Smooth muscle cell (in vitro differentiated cells): ENCODE measurements at regions not wholly inside any gene's neighbourhood (a gene's known extent, or its start where the extent isn't known, plus 50 kb on each side); places are given as distances from the start of the nearest gene placed in this dataset.
A peak's percentile ranks its signal among the peaks of the same experiment; 100 is the strongest.

ENCODE experiments used
- DNase-seq: peaks from one replicate; lab custom pipeline; 2025; ENCODE audit not compliant: unreplicated experiment; lab: John Stamatoyannopoulos, UW
- H2AFZ ChIP-seq: fragments of 200-600 bp; sonication (generic); 2 replicates; pipeline ENCODE4 v1.6.0; 2016; ENCODE audit warnings: antibody characterized with exemption, low read depth, mild to moderate bottlenecking
- H3F3A ChIP-seq: fragments of 200-600 bp; sonication (generic); 2 replicates; pipeline ENCODE4 v1.6.0; 2017; ENCODE audit warnings: antibody characterized with exemption, low read depth
- H3K27ac ChIP-seq: fragments of 200-600 bp; sonication (generic); 2 replicates; pipeline ENCODE4 v1.5.1; 2016; ENCODE audit warnings: low read depth, mild to moderate bottlenecking
- H3K27me3 ChIP-seq: fragments of 200-600 bp; sonication (generic); 2 replicates; pipeline ENCODE4 v1.6.1; 2016; ENCODE audit warnings: low read depth, mild to moderate bottlenecking
- H3K36me3 ChIP-seq: fragments of 200-600 bp; sonication (generic); 2 replicates; pipeline ENCODE4 v1.5.1; 2016; ENCODE audit warnings: low read depth
- H3K4me1 ChIP-seq: fragments of 200-600 bp; sonication (generic); 2 replicates; pipeline ENCODE4 v1.5.1; 2016; ENCODE audit warnings: low read depth
- H3K4me2 ChIP-seq: fragments of 200-600 bp; sonication (generic); 2 replicates; pipeline ENCODE4 v1.6.0; 2016; ENCODE audit warnings: mild to moderate bottlenecking
- H3K4me3 ChIP-seq: fragments of 200-600 bp; sonication (generic); 2 replicates; pipeline ENCODE4 v1.5.1; 2016; ENCODE audit warnings: mild to moderate bottlenecking
- H3K79me2 ChIP-seq: fragments of 200-600 bp; sonication (generic); 2 replicates; pipeline ENCODE4 v1.6.0; 2016; ENCODE audit warnings: low read depth, mild to moderate bottlenecking
- H3K9ac ChIP-seq: fragments of 200-600 bp; sonication (generic); 2 replicates; pipeline ENCODE4 v1.6.0; 2016; ENCODE audit warnings: low read depth
- H3K9me3 ChIP-seq: fragments of 200-600 bp; sonication (generic); replicated peaks from 2 replicates; pipeline ENCODE4 v1.5.1; 2016; ENCODE audit warnings: low read depth
- H4K20me1 ChIP-seq: fragments of 200-600 bp; sonication (generic); 2 replicates; pipeline ENCODE4 v1.6.0; 2016; ENCODE audit warnings: low read depth
- CTCF ChIP-seq: fragments of 200-600 bp; sonication (generic); IDR thresholded peaks from 2 replicates; pipeline ENCODE4 v1.5.1; 2017; ENCODE audit warnings: borderline replicate concordance, mild to moderate bottlenecking, antibody characterized with exemption; ENCODE audit not compliant: insufficient read depth, poor library complexity, severe bottlenecking
- WGBS: methylation state at CpG from one replicate; pipeline ENCODE4 v1.1.7; 2016; ENCODE audit warnings: low lambda C conversion rate; 5-methylcytosine and 5-hydroxymethylcytosine counted together

- Histone ChIP-seq H3K27me3 (no peaks in the 10 kb centered on the region), H3K9ac (no peak overlapping the region), H3K4me2 (no peak overlapping the region), H3K4me3 (no peak overlapping the region), H3K36me3 (no peaks in the 10 kb centered on the region), H3K9me3 (no peaks in the 10 kb centered on the region), H3K79me2 (no peaks in the 10 kb centered on the region), H3K27ac (no peak overlapping the region), H3K4me1 (no peaks in the 10 kb centered on the region), H2AFZ (no peak overlapping the region), H3F3A (no peaks in the 10 kb centered on the region), H4K20me1 (no peaks in the 10 kb centered on the region)
- DNase-seq = no peak
- TF ChIP-seq CTCF = no peak
- 66% methylated on average over 10 of the region's 10 CpGs for WGBS
Measured at GRCh38 chrX:22392133-22392948, 119.6 kb downstream of the CBLL2 start.

GRCh38 chrX:22395372-22395771 lies 122.7 kb downstream of the CBLL2 start:
- Histone ChIP-seq H3K9ac (no peak overlapping the region), H3K4me2 (peak overlapping the region; percentile 17), H3K27ac (no peak overlapping the region), H3K27me3 (no peaks in the 10 kb centered on the region), H2AFZ (no peak overlapping the region), H3F3A (no peaks in the 10 kb centered on the region), H3K9me3 (no peaks in the 10 kb centered on the region), H3K36me3 (no peaks in the 10 kb centered on the region), H3K79me2 (no peaks in the 10 kb centered on the region), H3K4me3 (no peak overlapping the region), H3K4me1 (no peaks in the 10 kb centered on the region), H4K20me1 (no peaks in the 10 kb centered on the region)
- no peak for TF ChIP-seq CTCF
- no peak for DNase-seq
- 41% methylated on average over 4 of the region's 4 CpGs for WGBS

GRCh38 chrX:22396408-22396807 lies 123.7 kb downstream of the CBLL2 start:
- Histone ChIP-seq H3K9me3 (no peaks in the 10 kb centered on the region), H4K20me1 (no peaks in the 10 kb centered on the region), H3K4me2 (no peak overlapping the region), H3K4me3 (no peak overlapping the region), H3K27me3 (no peaks in the 10 kb centered on the region), H2AFZ (no peak overlapping the region), H3K27ac (no peak overlapping the region), H3K36me3 (no peaks in the 10 kb centered on the region), H3F3A (no peaks in the 10 kb centered on the region), H3K79me2 (no peaks in the 10 kb centered on the region), H3K9ac (no peak overlapping the region), H3K4me1 (no peaks in the 10 kb centered on the region)
- 79% methylated on average over 2 of the region's 2 CpGs for WGBS
- no peak for DNase-seq
- TF ChIP-seq CTCF = no peak

GRCh38 chrX:22397566-22397965 lies 124.9 kb downstream of the CBLL2 start:
- Histone ChIP-seq H3K9ac (no peak overlapping the region), H3K27ac (no peak overlapping the region), H3K9me3 (no peaks in the 10 kb centered on the region), H3F3A (no peaks in the 10 kb centered on the region), H3K4me3 (no peak overlapping the region), H3K4me1 (no peaks in the 10 kb centered on the region), H2AFZ (no peak overlapping the region), H3K4me2 (no peak overlapping the region), H3K27me3 (no peaks in the 10 kb centered on the region), H4K20me1 (no peaks in the 10 kb centered on the region), H3K36me3 (no peaks in the 10 kb centered on the region), H3K79me2 (no peaks in the 10 kb centered on the region)
- no peak for DNase-seq
- 53% methylated on average over 1 of the region's 1 CpG for WGBS
- no peak for TF ChIP-seq CTCF
